KG1 (cell line): ENCODE measurements at regions not wholly inside any gene's neighbourhood (a gene's known extent, or its start where the extent isn't known, plus 50 kb on each side); places are given as distances from the start of the nearest gene placed in this dataset.
"Not testable (repeated sequence)": the region's sequence is repeated elsewhere in the genome, so short reads cannot be mapped to it uniquely, and the experiment has no call there.

Experiments
- DNase-seq: peaks from one replicate; lab custom pipeline; 2025; lab: John Stamatoyannopoulos, UW

GRCh38 chr20:53721445-53721963 is 127.9 kb upstream of the ZNF217 start:
- DNase-seq, result not testable (repeated sequence)

GRCh38 chr20:53719171-53719803 is 125.6 kb upstream of the ZNF217 start:
- DNase-seq, result not testable (repeated sequence)

- DNase-seq, result no peak
Observed at GRCh38 chr20:53718142-53719021, 124.7 kb upstream of the ZNF217 start.

- no peak for DNase-seq
Observed at GRCh38 chr20:53716395-53716794, 122.8 kb upstream of the ZNF217 start.

GRCh38 chr20:53714524-53714923 is 120.9 kb upstream of the ZNF217 start:
- DNase-seq, result no peak

GRCh38 chr20:53713328-53714056 is 119.9 kb upstream of the ZNF217 start:
- no peak for DNase-seq

- DNase-seq, result no peak
Observed at GRCh38 chr20:53712212-53712977, 118.8 kb upstream of the ZNF217 start.

- no peak for DNase-seq
Observed at GRCh38 chr20:53711333-53712211, 117.9 kb upstream of the ZNF217 start.

GRCh38 chr20:53708129-53708968 is 114.7 kb upstream of the ZNF217 start:
- DNase-seq, result peak; percentile 60

- no peak for DNase-seq
Observed at GRCh38 chr20:53707371-53708055, 113.9 kb upstream of the ZNF217 start.

- no peak for DNase-seq
Observed at GRCh38 chr20:53706466-53707370, 113.1 kb upstream of the ZNF217 start.

GRCh38 chr20:53706008-53706465 is 112.4 kb upstream of the ZNF217 start:
- no peak for DNase-seq

GRCh38 chr20:53702617-53703016 is 109.0 kb upstream of the ZNF217 start:
- DNase-seq, result no peak

- DNase-seq, result no peak
Observed at GRCh38 chr20:53699906-53700305, 106.3 kb upstream of the ZNF217 start.

- no peak for DNase-seq
Observed at GRCh38 chr20:53699085-53699674, 105.5 kb upstream of the ZNF217 start.

GRCh38 chr20:53698371-53698978 is 104.8 kb upstream of the ZNF217 start:
- no peak for DNase-seq
